Loucy (cell line): ENCODE measurements at regions not wholly inside any gene's neighbourhood (a gene's known extent, or its start where the extent isn't known, plus 50 kb on each side); places are given as distances from the start of the nearest gene placed in this dataset.

ENCODE experiments used
- H2AFZ ChIP-seq: fragments of 200-600 bp; sonication (generic); 2 replicates; pipeline ENCODE4 v1.6.0; 2016; ENCODE audit warnings: antibody characterized with exemption, mild to moderate bottlenecking, low read length, moderate library complexity
- H3F3A ChIP-seq: fragments of 200-600 bp; 2 replicates; pipeline ENCODE4 v1.6.0; 2016; ENCODE audit warnings: antibody characterized with exemption, low read depth, mild to moderate bottlenecking
- H3K27me3 ChIP-seq: fragments of 200-600 bp; sonication (generic); 2 replicates; pipeline ENCODE4 v1.6.1; 2014; ENCODE audit warnings: low read length, mild to moderate bottlenecking; ENCODE audit not compliant: insufficient read depth, poor library complexity, severe bottlenecking
- H3K36me3 ChIP-seq: fragments of 200-600 bp; sonication (generic); 2 replicates; pipeline ENCODE4 v1.6.1; 2016; ENCODE audit warnings: low read length; ENCODE audit not compliant: insufficient read depth
- H3K4me1 ChIP-seq: fragments of 200-600 bp; sonication (generic); 2 replicates; pipeline ENCODE4 v1.5.1; 2014; ENCODE audit warnings: low read length, mild to moderate bottlenecking; ENCODE audit not compliant: insufficient read depth, poor library complexity, severe bottlenecking
- H3K4me2 ChIP-seq: fragments of 200-600 bp; sonication (generic); 2 replicates; pipeline ENCODE4 v1.6.0; 2014; ENCODE audit warnings: antibody characterized with exemption, low read length, low read depth, mild to moderate bottlenecking; ENCODE audit not compliant: poor library complexity, severe bottlenecking
- H3K4me3 ChIP-seq: fragments of 200-600 bp; sonication (generic); 2 replicates; pipeline ENCODE4 v1.5.1; 2014; ENCODE audit warnings: low read length, mild to moderate bottlenecking, mixed read lengths; ENCODE audit not compliant: poor library complexity, severe bottlenecking
- H3K79me2 ChIP-seq: fragments of 200-600 bp; sonication (generic); 2 replicates; pipeline ENCODE4 v1.6.1; 2014; ENCODE audit warnings: low read length; ENCODE audit not compliant: insufficient read depth
- H3K9ac ChIP-seq: fragments of 200-600 bp; sonication (generic); 2 replicates; pipeline ENCODE4 v1.6.0; 2014; ENCODE audit warnings: mild to moderate bottlenecking, low read depth, low read length, moderate library complexity; ENCODE audit not compliant: poor library complexity, severe bottlenecking
- H3K9me2 ChIP-seq: fragments of 200-600 bp; sonication (generic); replicated peaks from 2 replicates; pipeline ENCODE4 v1.6.1; 2016; ENCODE audit warnings: low read depth, low read length, mixed read lengths
- H3K9me3 ChIP-seq: fragments of 200-600 bp; sonication (generic); 2 replicates; pipeline ENCODE4 v1.6.1; 2014; ENCODE audit warnings: mild to moderate bottlenecking, antibody characterized with exemption, low read length, low read depth; ENCODE audit not compliant: insufficient read depth
- H4K20me1 ChIP-seq: fragments of 200-600 bp; sonication (generic); 2 replicates; pipeline ENCODE4 v1.6.0; 2014; ENCODE audit warnings: antibody characterized with exemption, low read length, mild to moderate bottlenecking; ENCODE audit not compliant: insufficient read depth, poor library complexity, severe bottlenecking
- EZH2phosphoT487 ChIP-seq: fragments of 200-600 bp; IDR thresholded peaks from 2 replicates; pipeline ENCODE4 v1.6.1; 2018; ENCODE audit warnings: antibody characterized with exemption, mild to moderate bottlenecking, moderate library complexity, borderline replicate concordance
- TF ChIP-seq, protein P1 (sequence below): fragments of 200-600 bp; sonication (generic); conservative IDR thresholded peaks from 2 replicates; pipeline ENCODE4 v1.5.1; 2014; ENCODE audit warnings: mild to moderate bottlenecking, antibody characterized with exemption, low read length

DNA sequence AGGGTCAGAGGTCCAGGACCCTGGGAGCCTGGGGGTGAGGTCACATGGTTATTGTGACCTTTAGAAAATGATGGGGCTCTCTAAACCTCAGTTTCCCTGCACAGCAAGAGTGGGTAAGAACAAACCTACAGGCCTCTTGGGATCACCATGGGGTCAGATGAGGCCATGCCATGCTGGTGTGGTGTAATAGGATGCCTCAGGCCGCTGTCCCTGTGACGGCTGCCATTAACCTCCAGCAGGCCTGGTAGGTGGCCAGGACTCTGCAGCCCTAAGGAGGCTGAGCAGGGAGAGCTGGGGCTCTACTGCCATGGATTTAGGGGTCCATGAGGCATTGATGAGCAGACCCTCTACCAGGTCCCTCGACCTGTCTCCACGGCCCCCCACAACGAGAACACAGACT, 265.5 kb downstream of the CTTN start:
- no peak overlapping the region for H3K9ac ChIP-seq
- H3K36me3 ChIP-seq, result no peaks in the 10 kb centered on the region
- H3K79me2 ChIP-seq, result no peaks in the 10 kb centered on the region
- no peak overlapping the region for H3K4me3 ChIP-seq
- H3K27me3 ChIP-seq, result no peaks in the 10 kb centered on the region
- no peaks in the 10 kb centered on the region for H3F3A ChIP-seq
- H3K9me3 ChIP-seq, result peaks cover 14% of the 10 kb centered on the region; the same call in 1 of the 2 replicates
- H3K4me2 ChIP-seq, result no peak overlapping the region
- H2AFZ ChIP-seq, result no peak overlapping the region
- H3K4me1 ChIP-seq, result no peaks in the 10 kb centered on the region
- TF ChIP-seq EZH2phosphoT487, result no peak
- TF ChIP-seq, protein P1, sequence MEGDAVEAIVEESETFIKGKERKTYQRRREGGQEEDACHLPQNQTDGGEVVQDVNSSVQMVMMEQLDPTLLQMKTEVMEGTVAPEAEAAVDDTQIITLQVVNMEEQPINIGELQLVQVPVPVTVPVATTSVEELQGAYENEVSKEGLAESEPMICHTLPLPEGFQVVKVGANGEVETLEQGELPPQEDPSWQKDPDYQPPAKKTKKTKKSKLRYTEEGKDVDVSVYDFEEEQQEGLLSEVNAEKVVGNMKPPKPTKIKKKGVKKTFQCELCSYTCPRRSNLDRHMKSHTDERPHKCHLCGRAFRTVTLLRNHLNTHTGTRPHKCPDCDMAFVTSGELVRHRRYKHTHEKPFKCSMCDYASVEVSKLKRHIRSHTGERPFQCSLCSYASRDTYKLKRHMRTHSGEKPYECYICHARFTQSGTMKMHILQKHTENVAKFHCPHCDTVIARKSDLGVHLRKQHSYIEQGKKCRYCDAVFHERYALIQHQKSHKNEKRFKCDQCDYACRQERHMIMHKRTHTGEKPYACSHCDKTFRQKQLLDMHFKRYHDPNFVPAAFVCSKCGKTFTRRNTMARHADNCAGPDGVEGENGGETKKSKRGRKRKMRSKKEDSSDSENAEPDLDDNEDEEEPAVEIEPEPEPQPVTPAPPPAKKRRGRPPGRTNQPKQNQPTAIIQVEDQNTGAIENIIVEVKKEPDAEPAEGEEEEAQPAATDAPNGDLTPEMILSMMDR, result no peak
- H4K20me1 ChIP-seq, result no peaks in the 10 kb centered on the region
- H3K9me2 ChIP-seq, result no peaks in the 10 kb centered on the region

DNA sequence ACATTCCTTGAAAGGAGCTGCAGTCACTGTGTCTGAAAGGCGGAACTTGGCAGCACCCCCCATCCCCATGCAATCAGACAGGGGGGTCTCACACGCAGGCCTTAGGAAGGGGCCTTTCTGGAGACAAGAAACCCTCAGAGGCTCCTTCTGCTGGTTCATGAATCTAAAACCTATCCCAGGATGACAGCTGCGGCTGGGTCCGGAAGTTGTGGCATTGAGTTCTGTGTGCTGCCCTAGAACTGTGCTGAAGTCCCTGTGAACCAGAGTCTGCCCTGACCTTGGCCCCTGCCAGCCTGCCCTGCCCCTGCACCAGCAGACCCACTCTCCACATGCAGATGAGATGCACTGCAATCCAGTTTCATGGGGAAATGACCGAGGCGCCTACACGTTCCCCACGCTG, 268.0 kb downstream of the CTTN start:
- Histone ChIP-seq H3F3A (no peaks in the 10 kb centered on the region), H3K79me2 (no peaks in the 10 kb centered on the region), H3K27me3 (no peaks in the 10 kb centered on the region), H3K4me1 (no peaks in the 10 kb centered on the region), H3K4me3 (no peak overlapping the region), H2AFZ (no peak overlapping the region), H4K20me1 (no peaks in the 10 kb centered on the region), H3K36me3 (no peaks in the 10 kb centered on the region), H3K9ac (no peak overlapping the region), H3K9me2 (no peaks in the 10 kb centered on the region), H3K9me3 (peaks cover 20% of the 10 kb centered on the region; the same call in 1 of the 2 replicates), H3K4me2 (no peak overlapping the region)
- no peak for TF ChIP-seq EZH2phosphoT487
- TF ChIP-seq, protein P1, result no peak

DNA sequence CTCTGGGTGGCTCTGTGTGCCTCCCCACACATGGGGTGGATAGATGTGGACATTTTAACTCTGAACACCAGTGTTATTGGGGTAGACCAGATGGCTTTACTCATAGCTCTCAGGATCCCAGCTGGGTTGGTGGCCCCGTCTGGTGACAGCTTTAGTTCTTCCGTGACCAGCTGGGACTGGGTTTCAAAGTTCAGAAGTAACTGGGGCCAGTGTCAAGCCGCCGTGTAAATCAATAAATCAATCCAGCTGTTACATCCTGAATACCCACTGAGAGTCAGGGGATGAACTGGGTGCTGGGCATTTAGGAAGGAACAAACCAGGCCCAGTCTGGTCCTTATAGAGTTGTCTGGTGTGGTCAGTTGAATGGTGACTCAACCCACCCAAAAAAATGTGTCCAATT, 269.4 kb downstream of the CTTN start:
- peaks cover 20% of the 10 kb centered on the region; the same call in 1 of the 2 replicates for H3K9me3 ChIP-seq
- no peak overlapping the region for H3K4me2 ChIP-seq
- no peaks in the 10 kb centered on the region for H3F3A ChIP-seq
- H3K4me1 ChIP-seq, result no peaks in the 10 kb centered on the region
- H3K4me3 ChIP-seq, result no peak overlapping the region
- TF ChIP-seq, protein P1, result no peak
- no peak for TF ChIP-seq EZH2phosphoT487
- no peaks in the 10 kb centered on the region for H3K27me3 ChIP-seq
- no peaks in the 10 kb centered on the region for H3K36me3 ChIP-seq
- H2AFZ ChIP-seq, result no peak overlapping the region
- no peaks in the 10 kb centered on the region for H3K9me2 ChIP-seq
- H3K79me2 ChIP-seq, result no peaks in the 10 kb centered on the region
- H3K9ac ChIP-seq, result no peak overlapping the region
- H4K20me1 ChIP-seq, result no peaks in the 10 kb centered on the region
